Left ventricle myocardium superior (tissue), 1 donor: ENCODE measurements at regions not wholly inside any gene's neighbourhood (a gene's known extent, or its start where the extent isn't known, plus 50 kb on each side); places are given as distances from the start of the nearest gene placed in this dataset.

Experiments
- ATAC-seq: fragments of 200-7000 bp; cut with Tn5 transposase; one replicate; pipeline ENCODE4 v1.9.1; 2020; ENCODE audit warnings: mild to moderate bottlenecking, moderate library complexity
- DNase-seq: peaks from one replicate; pipeline ENCODE4 v3.0.0-alpha.2; 2020
- intact Hi-C: fragments of 100-400 bp; cut with micrococcal nuclease; formaldehyde crosslinking; loops from one replicate; pipeline ENCODE4 v1.11.0; 2022
- donor health status: DM: no; HTN: yes; CAD: no; lungs with severe emphysema.

DNA sequence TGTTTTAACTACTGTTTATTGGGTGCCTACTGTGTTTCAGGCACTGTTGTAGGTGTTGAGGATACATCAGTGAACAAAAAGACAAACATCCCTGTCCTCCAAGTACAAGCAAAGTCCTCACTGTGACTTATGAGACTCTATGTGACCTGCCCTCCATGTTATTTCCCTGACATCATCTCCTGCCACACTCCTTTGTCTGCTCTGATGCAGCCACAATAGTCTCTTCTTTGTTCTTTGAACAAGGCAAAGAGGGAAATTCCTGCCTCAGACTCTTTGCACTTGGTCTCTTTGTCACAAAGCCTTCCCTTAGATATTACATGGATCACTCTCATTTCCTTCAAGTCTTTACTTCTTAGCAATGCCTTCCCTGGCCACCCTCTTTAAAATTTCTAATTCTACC is 240.1 kb upstream of the SRRM4 start:
- ATAC-seq (no peak), DNase-seq (no peak)
- intact Hi-C loops = no loop called here

DNA sequence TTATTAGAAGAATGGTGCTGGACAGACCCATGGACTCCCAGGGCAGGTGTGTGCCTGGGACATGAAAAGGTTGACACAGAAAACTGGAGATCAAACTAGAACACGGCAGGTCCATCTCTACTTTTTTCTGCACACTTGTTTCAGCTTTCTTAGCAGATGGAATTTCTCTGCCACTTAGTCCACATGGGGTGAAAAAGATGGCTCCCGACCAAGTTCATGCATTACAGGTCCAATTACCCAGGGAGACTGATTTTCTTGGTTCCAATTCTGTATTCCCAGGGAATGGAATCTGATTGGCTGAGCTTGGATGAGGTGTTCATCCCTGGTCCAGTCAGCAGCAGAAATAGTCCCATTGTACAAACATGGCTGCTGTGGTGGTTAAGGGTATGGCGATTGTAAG is 238.9 kb upstream of the SRRM4 start:
- intact Hi-C loops = no loop called here
- no peak for DNase-seq
- ATAC-seq = no peak

DNA sequence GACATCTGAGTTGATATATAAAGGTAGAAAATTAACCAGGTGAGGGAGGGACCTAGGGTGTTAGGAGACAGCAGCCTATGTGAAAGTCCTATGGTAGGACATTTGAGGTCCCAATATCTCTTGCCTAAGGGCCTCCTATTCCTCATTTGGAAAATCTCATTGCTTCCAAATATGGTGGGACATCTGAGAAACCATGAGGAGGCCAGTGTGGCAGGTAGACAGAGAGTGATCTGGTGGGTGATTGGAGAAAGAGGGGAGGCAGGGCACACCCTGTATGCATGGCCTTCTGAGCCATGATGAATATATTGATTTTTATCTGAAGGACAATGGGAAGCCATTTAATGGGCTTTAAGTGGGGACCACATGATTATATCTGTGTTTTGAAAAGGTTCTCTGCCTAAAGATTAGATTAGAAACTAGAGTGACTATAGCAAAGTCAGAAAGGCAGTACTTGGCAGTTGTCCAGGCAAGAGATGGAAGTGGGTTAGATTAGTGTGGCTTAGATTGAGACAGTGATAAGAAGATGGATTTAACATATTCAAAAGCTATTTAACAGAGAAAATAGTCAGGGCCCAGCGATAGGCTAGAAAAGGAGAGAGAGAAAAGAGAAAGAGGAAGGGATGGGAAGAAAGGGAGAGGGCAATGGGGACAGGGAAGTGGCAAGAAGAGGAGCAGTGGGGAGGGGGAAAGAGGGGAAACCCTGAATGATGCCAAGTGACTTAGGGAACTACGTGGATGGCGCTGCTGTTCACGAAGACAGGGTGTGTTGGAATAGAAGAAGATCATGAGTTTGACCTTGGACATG is 237.2 kb upstream of the SRRM4 start:
- ATAC-seq = no peak
- intact Hi-C loops = no loop called here
- no peak for DNase-seq

- intact Hi-C loops = no loop called here
- no peak for ATAC-seq
Measured at GRCh38 chr12:118746176-118746575, 235.2 kb upstream of the SRRM4 start.

DNA sequence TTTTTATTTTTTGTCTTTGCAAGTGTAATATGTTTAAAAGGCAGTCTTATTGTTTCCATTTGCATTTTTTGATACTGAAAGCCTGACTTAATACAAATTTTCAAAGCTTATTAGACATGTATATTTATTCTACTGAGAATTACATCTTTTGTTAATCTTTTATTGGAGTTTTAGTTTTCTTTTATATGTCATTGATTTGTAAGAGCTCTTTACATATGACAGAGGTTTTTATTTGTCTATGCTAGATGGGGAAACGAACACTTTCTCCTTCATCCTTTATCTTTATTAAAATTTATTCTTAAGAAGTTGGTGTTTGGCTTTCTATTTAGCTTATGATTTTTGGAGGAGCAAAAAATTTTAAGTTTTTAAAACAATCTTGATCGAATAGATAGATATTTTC is 234.4 kb upstream of the SRRM4 start:
- ATAC-seq (no peak), DNase-seq (no peak)
- intact Hi-C loops = no loop called here

More at GRCh38 chr12:118746176-118746575, 235.2 kb upstream of the SRRM4 start:
- no peak for DNase-seq

- DNase-seq (no peak), ATAC-seq (no peak)
- intact Hi-C loops = no loop called here
Measured at GRCh38 chr12:118747771-118748170, 233.6 kb upstream of the SRRM4 start.

- DNase-seq (no peak), ATAC-seq (no peak)
- intact Hi-C loops = no loop called here
Measured at GRCh38 chr12:118748478-118749380, 232.6 kb upstream of the SRRM4 start.

- ATAC-seq (no peak), DNase-seq (no peak)
- intact Hi-C loops = no loop called here
Measured at GRCh38 chr12:118749646-118750045, 231.7 kb upstream of the SRRM4 start.

DNA sequence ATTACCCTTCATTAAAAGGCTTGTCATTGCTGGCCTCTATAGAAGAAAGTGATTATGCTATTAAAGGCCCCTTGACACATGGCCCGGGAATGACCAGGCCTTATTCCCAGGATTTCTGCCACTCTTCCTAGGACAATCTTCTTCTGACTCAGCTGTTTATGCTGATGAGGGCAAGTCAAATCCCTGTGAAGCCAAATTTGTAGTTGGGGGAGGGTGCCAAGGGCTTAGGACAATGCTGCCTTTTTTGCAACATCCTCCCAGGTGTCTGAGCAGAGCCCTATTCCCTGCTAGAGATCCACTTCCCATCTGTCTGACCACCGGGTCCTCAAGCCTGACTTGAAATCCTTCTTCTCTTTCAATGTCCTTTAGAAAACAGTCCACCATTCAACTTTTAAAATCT is 230.7 kb upstream of the SRRM4 start:
- intact Hi-C loops = no loop called here
- ATAC-seq (no peak), DNase-seq (no peak)

GRCh38 chr12:118751355-118751754 is 230.0 kb upstream of the SRRM4 start:
- ATAC-seq (no peak), DNase-seq (no peak)
- intact Hi-C loops = no loop called here

DNA sequence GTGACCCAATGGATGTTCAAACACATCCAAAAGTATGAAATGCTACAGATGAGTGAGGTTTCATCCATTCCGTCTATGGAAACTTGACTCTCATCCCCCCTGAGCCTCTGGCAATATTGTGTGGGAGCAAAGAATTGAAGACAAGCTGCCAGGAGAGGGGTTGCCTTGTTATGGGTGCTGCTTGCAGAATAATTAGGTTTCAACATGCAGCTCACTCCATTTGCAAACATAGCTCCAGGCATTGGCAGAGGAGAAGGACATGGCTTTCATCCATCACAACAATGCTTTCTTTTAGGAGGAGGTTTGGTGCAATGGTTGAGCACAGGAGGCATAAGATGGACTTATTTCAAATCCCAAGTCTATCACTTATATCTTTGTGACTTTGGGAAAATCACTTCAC is 220.7 kb upstream of the SRRM4 start:
- intact Hi-C loops = no loop called here
- ATAC-seq = no peak
- no peak for DNase-seq

DNA sequence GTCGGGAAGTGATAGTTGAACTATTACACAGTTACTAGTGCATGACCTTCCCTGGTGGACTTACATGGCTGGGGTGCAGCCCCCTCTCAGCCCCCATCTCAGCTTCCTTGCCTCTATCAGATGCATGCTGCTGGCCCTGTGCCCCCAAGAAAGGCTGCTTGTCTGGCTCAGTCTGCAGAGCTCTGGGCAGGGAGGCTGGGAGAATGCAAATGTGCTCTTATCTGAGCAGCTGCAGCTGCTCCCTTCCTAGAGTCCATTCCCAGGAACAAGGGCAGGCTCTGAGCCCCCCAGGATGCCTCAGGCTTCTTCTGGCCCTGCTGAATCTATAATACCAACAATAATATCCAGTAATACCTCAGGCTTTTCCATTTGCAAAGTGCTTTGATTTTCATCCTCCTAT is 218.1 kb upstream of the SRRM4 start:
- no peak for ATAC-seq
- intact Hi-C loops = no loop called here
- no peak for DNase-seq

GRCh38 chr12:118773956-118774723 is 207.2 kb upstream of the SRRM4 start:
- intact Hi-C loops = no loop called here
- no peak for DNase-seq
- ATAC-seq = no peak

DNA sequence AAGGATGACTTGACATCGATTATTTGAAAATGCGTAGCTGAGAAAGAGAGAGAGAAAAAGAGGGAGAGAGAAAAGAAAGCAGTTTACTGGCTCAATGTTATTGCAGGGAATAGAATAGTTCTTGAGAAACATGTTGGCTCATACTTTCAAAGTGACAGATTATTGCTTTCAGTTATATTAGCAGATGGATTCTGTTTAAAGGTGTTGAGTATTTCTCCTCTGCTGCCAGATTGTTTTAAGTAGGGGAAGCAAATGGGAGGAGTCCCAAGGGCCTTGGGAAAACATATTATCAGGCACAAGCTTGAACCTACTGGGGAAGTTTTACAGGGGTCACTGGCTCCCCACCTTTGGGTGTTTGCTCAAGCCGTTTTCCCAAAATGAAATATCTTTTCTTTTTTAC is 203.8 kb upstream of the SRRM4 start:
- intact Hi-C loops = no loop called here
- DNase-seq = no peak

DNA sequence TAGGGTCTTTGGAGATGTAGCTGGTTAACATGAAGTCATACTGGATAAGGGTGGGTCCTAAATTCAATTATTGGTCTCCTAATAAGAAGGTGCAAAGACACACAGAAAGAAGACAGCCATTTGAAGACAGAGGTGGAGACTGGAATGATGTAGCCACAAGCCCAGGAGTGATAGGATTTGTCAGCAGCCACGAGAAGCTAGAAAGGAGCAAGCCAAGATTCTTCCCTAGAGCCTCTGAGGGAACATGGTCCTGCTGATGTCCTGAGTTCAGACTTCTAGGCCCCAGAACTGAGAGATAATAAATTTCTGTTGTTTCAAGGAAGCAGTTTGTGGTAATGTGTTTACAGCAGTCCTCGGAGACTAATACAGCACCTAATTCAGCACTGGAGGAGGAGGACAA is 203.3 kb upstream of the SRRM4 start:
- intact Hi-C loops = no loop called here
- DNase-seq (no peak), ATAC-seq (peak; percentile 84)

More for the DNA sequence above, 203.8 kb upstream of the SRRM4 start:
- ATAC-seq = peak; percentile 87

DNA sequence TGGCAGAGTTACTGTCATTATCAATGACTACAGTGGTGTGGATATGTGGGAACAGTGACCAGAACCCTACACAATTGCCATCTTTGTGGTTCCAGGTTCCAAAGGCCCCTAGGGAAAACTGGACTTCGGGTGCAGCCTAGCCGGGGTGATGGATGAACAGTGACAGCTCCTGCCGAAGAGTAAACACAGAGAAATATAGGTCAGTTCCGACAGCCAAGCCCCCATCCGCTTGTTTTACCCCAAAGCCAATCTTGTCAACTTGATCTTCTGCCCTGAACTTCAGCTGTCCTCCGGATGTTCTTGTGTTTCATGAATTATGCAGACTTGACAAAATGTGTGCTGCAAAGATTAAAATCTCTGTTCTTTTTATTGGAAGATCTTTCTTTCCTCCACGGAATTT is 200.4 kb upstream of the SRRM4 start:
- no peak for ATAC-seq
- no peak for DNase-seq
- intact Hi-C loops = no loop called here

- intact Hi-C loops = no loop called here
- no peak for DNase-seq
- ATAC-seq = no peak
Measured at GRCh38 chr12:118781692-118782091, 199.6 kb upstream of the SRRM4 start.

DNA sequence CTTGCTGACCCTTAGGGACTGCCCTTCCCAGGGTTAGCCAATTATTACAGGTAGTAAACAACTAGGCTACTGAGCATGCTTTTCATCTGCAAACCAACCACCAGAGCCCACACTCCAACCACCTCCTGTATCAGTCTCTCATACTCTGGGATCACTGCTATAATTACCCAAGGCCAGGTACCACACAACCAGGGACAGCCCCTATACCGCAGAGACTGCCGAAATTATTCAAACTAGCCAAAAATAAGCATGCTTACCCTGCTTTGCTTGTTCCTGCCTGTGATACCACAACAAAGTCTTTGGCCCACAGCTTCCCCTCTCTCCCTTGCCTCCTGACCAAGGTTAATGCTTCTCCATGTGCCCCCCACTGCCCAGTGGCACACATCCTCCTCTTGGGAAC is 197.6 kb upstream of the SRRM4 start:
- intact Hi-C loops = no loop called here
- DNase-seq (no peak), ATAC-seq (no peak)

- DNase-seq (no peak), ATAC-seq (no peak)
- intact Hi-C loops = no loop called here
Measured at GRCh38 chr12:118790578-118790977, 190.8 kb upstream of the SRRM4 start.
